Colon (tissue), 2 donors: ENCODE measurements at regions not wholly inside any gene's neighbourhood (a gene's known extent, or its start where the extent isn't known, plus 50 kb on each side); places are given as distances from the start of the nearest gene placed in this dataset.
"Not testable (repeated sequence)": the region's sequence is repeated elsewhere in the genome, so short reads cannot be mapped to it uniquely, and the experiment has no call there.

Experiments used
- FAIRE-seq: peaks from 2 replicates; lab custom pipeline; 2012; peaks lifted over from hg19 to GRCh38; lab: Jason Lieb, UNC
- donor health status: control.
- donor health status: control.

GRCh38 chr3:73867524-73867923 is 242.8 kb upstream of the PDZRN3 start:
- no peak for FAIRE-seq

DNA sequence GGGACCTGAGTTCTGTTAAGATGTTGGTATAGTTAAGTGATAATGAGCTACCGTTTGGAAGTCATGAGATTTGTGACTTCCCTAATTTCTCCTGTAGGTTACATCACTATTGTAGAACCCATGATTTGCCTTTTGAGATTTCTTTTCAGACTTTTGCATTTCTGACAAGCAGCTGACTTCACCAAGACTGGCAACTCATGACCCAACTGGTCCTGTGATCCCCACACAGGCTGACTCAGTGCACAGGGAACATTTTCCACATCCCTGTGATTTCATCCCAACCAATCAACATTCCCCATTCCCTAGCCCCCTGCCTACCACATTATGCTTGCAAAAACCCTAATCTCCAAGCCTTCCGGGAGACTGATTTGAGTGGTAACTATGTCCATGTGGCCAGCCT is 242.1 kb upstream of the PDZRN3 start:
- FAIRE-seq: no peak

GRCh38 chr3:73863546-73864079 is 238.9 kb upstream of the PDZRN3 start:
- FAIRE-seq: no peak

DNA sequence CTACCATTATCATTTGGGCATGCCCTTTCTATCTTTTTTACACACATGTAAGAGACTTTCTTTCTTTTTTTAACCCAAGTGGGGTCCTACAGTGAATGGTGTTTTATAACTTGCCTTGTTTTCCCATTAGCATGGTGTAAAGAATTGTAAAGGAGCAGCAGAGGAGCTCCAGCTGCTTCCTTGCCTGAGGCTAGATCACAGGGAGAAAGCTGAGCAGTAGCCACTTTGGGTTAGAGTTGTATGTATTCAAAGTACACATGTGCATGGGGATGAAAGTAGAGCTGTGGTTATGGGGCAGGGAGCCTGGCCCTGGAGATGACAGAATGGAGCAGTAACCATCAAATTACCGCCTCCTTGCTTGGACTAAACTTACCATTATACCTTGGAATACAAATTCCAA is 231.1 kb upstream of the PDZRN3 start:
- FAIRE-seq: no peak

GRCh38 chr3:73848173-73848906 is 223.6 kb upstream of the PDZRN3 start:
- FAIRE-seq: peak; percentile 68

DNA sequence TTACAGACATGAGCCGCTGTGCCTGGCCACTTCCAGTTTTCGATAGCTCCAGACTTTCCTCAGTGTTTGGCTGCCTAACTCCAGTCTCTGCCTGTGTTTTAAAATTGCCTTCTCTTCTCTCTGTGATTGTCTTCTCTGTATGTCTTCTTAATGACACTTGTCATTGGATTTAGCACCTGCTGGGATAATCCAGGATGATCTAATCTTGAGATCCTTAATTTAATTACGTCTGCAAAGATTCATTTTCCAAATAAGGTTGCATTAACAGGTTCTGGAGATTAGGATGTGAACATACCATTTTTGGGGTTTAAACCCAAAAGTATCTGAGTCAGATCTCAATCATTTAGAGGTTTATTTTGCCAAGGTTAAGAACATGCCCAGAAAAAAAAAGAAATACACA is 222.2 kb upstream of the PDZRN3 start:
- FAIRE-seq: no peak

GRCh38 chr3:73839032-73839431 is 214.3 kb upstream of the PDZRN3 start:
- no peak for FAIRE-seq

- FAIRE-seq: no peak
Measured at GRCh38 chr3:73835945-73836344, 211.2 kb upstream of the PDZRN3 start.

- no peak for FAIRE-seq
Measured at GRCh38 chr3:73832426-73832825, 207.7 kb upstream of the PDZRN3 start.

GRCh38 chr3:73828348-73828747 is 203.6 kb upstream of the PDZRN3 start:
- FAIRE-seq: no peak

- FAIRE-seq: peak; percentile 10
Measured at GRCh38 chr3:73827725-73828211, 203.0 kb upstream of the PDZRN3 start.

- FAIRE-seq: no peak
Measured at GRCh38 chr3:73827204-73827603, 202.5 kb upstream of the PDZRN3 start.

DNA sequence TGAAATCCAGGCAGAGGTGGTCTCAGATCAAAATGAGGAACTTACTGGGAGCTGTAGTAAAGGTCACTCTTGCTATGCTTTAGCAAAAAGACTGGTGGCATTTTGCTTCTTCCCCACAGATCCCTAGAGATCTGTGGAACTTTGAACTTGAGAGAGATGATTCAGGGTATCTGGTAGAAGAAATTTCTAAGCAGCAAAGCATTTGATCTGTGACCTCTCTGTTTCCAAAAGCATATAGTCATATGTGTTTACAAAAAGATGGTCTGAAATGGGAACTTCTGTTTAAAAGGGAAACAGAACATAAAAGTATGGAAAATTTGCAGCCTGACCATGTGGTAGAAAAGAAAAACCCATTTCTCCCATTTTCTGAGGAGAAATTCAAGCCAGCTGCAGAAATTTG is 196.2 kb upstream of the PDZRN3 start:
- FAIRE-seq: not testable (repeated sequence)

DNA sequence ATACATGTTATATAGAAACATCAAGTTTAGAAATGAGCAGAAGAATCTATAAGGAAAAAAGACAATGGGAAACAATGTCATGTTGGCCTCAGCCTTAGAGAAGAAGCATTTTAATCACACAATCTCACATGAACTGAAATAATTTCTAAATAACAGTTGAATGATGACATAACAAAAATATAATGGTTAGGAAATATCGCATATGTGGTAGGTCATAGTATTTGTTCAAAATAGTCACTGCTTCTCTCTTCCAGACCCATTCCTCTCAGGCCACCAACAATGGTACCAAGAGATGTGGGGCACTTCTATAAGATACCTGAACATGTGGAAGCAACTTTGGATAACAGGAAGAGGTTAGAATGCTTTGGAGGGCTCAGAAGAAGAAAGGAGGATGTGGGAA is 195.7 kb upstream of the PDZRN3 start:
- no peak for FAIRE-seq

- FAIRE-seq: no peak
Measured at GRCh38 chr3:73815966-73816365, 191.2 kb upstream of the PDZRN3 start.

DNA sequence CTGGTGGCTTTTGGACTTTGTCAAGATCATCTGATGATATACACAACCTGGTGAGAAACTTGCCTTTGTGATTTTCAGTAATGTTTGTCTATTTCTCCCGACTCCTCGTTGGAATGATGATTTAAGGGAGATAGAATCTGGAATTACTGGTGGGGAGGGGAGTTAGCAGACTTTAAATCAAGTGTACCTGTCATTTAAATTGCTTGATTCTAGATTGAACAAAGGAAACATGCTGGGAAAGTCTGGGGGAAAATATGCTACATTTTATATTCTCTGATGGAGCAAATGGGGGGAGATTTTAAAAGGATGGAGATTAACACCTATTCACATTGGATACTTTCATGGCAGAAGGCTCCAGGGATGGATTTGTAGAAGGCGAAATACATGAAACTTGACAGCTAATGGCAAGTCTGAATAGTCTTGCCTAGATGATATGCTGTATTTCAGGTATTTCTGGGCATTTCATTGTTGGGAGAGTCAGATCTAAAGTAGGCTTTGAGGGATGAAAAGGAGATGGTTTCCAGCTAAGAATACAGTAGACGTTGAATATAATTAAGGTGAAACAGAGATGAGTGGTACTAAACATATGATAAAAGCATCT is 189.1 kb upstream of the PDZRN3 start:
- FAIRE-seq: no peak

DNA sequence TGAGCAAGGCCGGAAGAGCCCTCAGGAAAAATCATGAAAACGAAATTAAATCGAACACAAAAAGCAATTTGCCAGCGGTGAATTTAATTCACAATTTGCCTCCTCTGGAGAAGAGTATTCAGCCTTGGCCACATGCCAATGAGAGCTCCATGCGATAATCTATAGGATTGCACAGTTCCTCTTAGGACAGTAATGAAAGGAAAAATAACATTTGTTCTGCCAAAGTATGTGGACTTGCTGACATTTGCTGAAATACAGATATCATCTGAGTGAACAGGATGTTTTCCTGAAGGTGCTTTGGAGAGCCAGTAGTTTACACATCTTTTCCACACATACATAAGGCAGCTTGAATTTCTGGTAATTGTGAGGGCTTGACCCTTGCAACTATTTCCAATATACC is 188.6 kb upstream of the PDZRN3 start:
- no peak for FAIRE-seq

DNA sequence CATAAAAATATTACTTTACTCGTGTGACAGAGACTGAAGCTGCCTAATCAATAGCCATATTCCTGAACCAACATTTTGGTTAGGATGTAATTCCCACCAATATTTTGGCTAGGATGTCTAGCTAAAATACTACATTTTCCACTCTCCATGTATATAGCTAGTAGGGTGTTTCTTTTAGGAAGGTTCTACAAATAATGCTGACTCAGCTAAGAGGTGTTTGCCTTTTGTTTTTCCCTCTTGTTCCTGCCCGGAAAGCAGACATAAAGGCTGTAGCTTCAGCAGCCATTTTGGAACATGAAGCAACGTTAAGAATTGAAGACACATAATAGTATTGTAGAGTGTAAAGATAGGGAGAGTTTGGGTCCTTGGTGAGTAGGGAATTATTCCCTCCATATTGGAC is 187.3 kb upstream of the PDZRN3 start:
- FAIRE-seq: no peak

GRCh38 chr3:73808862-73809509 is 184.2 kb upstream of the PDZRN3 start:
- FAIRE-seq: no peak

DNA sequence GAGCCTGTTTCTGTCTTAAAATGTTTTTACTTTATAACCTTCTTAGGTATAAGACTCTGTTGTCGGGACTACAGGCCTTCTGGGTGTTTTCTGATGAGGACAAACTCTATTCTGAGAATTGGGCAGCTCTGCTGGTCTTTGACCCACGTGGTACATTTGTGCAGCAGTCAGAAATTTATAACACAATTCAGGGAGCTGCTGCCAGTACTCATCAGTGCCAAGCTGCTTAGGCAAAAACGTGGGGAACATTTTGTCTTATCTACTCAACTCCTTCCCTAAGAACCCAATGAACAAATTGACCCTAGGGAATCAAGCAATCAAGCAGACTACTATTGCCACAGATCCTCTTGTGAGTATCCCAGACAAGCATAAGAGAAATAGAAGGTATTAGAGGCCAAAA is 180.7 kb upstream of the PDZRN3 start:
- no peak for FAIRE-seq

DNA sequence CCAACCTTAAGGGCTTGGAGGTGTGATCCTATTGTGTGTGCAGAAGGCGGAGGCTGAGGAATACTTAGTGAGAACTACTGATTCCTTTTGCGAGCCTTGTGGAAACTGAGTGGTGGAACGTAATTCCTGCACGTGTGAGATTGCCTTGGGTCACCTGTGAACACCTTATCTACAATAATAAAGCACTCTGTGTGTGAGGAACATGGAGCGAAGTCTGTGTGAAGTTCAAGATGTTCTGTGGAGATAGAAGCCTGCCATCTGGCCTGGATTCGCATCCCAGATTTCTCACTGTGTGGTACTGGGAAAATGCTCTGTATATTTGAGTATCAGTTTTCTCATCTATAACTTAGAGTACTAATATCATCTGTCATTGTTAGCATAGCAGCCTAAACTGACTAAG is 179.5 kb upstream of the PDZRN3 start:
- no peak for FAIRE-seq

DNA sequence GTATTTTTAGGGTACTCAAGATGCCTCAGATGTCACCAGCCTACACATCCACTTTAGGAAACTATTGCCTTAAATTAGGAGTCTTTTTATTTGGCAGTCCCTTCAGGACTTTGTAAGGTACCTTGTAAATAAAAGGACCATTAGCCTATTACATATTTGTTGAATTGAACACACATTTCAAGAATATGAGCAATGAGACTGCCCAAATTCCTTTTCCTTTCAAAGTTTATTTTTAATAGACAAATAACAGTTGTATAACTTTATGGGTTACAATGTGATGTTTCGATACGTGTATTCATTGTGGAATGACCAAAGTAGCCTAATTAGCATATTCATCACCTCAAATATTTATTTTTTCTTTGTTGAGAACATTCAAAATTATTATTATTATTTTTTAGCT is 176.7 kb upstream of the PDZRN3 start:
- FAIRE-seq: peak; percentile 21

GRCh38 chr3:73797311-73797710 is 172.6 kb upstream of the PDZRN3 start:
- no peak for FAIRE-seq
